ENCODE measurements at regions not wholly inside any gene's neighbourhood (a gene's known extent, or its start where the extent isn't known, plus 50 kb on each side); places are given as distances from the start of the nearest gene placed in this dataset.
"Not testable (repeated sequence)": the region's sequence is repeated elsewhere in the genome, so short reads cannot be mapped to it uniquely, and the experiment has no call there.

DNA sequence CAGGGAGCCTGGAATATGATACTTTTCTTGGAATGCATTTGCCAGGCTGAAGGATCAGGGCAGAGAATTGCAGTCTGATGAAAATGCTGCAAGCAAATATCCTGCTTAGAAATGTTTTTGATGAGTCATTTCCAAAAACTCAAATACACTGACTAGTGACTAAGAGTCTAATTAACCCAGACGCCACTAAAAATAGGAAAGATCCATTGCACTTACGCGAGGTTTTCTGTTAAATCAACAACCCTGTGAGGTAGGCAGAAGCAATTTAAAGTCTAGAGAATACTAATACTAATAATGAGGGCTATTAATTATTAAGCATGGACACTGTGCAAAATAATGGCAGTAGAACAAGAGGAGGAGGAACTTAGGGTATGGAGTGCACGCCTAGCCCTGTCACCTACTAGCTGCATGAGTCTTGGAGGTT lies 130.1 kb upstream of the DOK5 start:
- TF ChIP-seq, protein P1, sequence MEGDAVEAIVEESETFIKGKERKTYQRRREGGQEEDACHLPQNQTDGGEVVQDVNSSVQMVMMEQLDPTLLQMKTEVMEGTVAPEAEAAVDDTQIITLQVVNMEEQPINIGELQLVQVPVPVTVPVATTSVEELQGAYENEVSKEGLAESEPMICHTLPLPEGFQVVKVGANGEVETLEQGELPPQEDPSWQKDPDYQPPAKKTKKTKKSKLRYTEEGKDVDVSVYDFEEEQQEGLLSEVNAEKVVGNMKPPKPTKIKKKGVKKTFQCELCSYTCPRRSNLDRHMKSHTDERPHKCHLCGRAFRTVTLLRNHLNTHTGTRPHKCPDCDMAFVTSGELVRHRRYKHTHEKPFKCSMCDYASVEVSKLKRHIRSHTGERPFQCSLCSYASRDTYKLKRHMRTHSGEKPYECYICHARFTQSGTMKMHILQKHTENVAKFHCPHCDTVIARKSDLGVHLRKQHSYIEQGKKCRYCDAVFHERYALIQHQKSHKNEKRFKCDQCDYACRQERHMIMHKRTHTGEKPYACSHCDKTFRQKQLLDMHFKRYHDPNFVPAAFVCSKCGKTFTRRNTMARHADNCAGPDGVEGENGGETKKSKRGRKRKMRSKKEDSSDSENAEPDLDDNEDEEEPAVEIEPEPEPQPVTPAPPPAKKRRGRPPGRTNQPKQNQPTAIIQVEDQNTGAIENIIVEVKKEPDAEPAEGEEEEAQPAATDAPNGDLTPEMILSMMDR (IDR thresholded peaks at IDR 0.05; ENCODE audit: low read length, missing control alignments) = no peak
- no peak overlapping the region for H3K4me3 ChIP-seq (replicated peaks; ENCODE audit: low read depth, low read length)
- DNase-seq (ENCODE audit: low read depth) = peak; percentile 75

DNA sequence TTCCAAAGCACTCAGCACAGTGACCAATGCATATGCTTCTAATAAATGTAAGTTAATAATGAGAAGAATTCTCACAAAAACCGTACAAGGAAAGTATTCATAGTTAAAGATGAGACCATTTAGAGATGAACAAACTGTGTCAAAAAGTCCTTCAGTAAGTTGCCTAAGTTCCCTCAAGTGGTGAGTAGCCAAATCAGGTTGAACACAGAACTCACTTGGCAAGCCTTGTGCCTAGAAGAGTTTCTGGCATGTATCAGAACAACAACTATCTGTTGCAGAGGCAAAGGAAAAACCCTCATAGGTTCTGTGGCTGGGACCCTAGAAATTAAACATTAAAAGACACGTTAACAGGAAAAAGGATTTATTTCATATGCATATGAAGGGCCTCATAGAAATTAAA lies 129.6 kb upstream of the DOK5 start:
- DNase-seq (ENCODE audit: low read depth) = peak; percentile 20
- TF ChIP-seq, protein P1 (IDR thresholded peaks at IDR 0.05; ENCODE audit: low read length, missing control alignments) = no peak
- H3K4me3 ChIP-seq (replicated peaks; ENCODE audit: low read depth, low read length) = no peak overlapping the region

DNA sequence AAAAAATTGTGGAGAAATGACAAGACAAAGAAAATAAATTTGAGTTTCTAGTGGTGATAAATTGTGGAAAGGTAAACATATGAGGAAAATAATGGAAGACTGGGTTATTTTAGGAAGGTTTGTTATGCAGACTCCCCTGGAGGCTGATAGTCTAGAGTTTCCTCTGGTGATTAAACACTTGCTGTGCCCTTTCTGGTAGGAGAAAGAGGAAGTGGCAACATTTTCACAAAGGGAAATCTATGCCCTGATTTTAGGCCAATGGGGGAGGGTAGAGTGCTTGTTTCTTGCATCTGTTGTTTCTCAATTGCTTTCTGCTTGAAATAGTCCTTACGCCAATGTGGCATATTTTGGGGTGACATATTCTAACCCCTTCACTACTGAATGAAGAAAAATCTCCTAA lies 129.1 kb upstream of the DOK5 start:
- DNase-seq (ENCODE audit: low read depth) = no peak
- TF ChIP-seq, protein P1 (IDR thresholded peaks at IDR 0.05; ENCODE audit: low read length, missing control alignments) = no peak
- no peak overlapping the region for H3K4me3 ChIP-seq (replicated peaks; ENCODE audit: low read depth, low read length)

DNA sequence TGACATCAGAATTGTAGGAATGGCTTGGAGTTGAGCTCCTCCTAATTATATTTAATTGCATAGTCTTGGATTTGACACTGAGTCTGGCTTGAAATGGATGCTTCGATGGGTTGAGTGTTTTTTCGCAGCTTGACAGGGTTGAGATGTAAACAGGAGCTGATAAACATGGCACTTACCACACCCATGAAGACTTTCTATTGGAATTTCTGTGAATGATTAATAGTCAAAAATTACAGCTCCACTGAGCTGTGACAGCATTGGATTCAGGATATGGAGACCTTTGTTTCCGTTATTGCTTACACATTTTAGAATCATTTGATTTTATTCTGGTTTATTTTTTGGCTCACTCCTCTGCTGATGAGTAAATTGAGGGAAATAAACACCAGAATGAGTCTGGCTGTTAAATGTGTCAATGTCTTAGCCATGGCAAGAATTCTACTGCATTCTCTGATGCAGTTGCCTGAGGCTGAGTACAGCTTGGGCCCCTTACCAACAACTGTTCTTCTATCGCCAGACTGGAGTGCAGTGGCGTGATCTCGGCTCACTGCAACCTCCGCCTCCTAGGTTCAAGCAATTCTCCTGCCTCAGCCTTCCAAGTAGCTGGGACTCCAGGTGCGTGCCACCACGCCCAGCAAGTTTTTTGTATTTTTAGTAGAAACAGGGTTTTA lies 128.1 kb upstream of the DOK5 start:
- H3K4me3 ChIP-seq (replicated peaks; ENCODE audit: low read depth, low read length) = no peak overlapping the region
- TF ChIP-seq, protein P1 (IDR thresholded peaks at IDR 0.05; ENCODE audit: low read length, missing control alignments) = no peak
- DNase-seq (ENCODE audit: low read depth) = no peak

DNA sequence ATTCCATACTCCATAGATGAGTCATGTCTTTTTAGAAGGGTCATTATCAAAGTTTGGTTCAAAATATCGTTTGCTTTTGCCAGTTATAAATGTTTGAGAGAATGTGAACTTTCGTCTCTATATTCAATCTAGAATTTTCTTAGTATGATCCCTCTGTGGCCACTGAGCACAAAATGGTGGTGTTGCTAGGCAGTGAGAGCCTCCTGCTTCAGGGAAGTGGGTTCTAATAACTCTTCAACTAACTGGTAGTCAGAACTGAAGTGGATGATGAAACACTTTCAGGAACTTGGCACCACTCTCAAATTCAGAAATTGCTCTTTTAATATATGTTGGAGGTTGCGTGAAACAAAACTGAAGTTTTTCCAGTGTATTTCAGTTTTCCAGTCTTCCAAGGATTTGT lies 125.0 kb upstream of the DOK5 start:
- TF ChIP-seq, protein P1 (IDR thresholded peaks at IDR 0.05; ENCODE audit: low read length, missing control alignments) = no peak
- peak; percentile 65 for DNase-seq (ENCODE audit: low read depth)

DNA sequence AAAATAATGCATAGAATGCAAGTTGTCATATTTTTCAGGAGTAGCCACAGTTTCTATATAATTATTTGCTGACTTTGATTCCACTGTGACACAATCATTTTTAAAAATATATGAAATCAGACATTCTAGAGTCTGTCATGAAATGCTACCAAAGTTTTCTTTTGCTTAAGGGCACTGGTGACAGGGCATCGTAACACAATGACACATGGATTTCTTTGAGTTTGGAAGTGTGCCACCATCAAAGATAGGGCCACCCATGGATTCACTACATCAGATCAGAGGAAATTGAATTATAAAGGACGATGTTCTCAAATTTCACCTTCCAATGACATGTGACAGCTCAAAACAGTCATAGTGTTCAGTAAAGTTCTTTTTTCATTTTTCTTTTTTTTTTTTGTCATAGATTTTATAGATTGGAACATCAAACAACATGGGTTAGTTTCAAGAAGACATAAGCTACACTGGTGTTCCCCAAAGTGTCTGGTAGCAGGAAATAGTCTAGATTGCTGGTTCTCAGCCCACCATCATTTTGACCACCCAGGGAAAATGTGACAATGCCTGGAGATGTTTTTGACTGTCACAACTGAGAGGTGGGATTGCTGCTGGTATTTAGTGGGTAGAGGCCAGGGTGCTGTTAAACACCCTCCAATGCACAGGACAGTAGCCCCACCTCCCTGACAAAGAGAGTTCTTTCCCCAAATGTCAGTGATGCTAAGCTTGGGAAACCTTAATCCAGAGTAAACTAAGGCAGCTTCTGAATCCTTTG lies 123.8 kb upstream of the DOK5 start:
- DNase-seq (ENCODE audit: low read depth) = no peak
- TF ChIP-seq, protein P1 (IDR thresholded peaks at IDR 0.05; ENCODE audit: low read length, missing control alignments) = no peak
- H3K4me3 ChIP-seq (replicated peaks; ENCODE audit: low read depth, low read length) = no peak overlapping the region

More for the DNA sequence above, 125.0 kb upstream of the DOK5 start:
- H3K4me3 ChIP-seq (replicated peaks; ENCODE audit: low read depth, low read length) = no peak overlapping the region

DNA sequence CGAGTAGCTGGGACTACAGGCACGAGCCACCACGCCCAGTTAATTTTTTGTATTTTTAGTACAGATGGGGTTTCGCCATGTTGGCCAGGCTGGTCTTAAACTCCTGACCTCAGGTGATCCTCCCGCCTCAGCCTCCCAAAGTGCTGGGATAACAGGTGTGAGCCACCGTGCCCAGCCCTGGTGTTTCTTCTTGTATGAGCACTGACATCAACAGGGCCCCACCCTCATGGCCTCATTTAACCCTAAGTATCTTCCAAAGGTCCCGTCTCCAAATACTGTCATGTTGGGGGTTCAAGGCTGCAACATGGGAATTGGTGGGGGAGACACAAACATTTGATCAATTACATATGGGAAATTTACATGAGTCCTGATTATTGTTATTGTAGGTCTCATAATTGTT lies 122.9 kb upstream of the DOK5 start:
- H3K4me3 ChIP-seq (replicated peaks; ENCODE audit: low read depth, low read length); DNase-seq (ENCODE audit: low read depth): not testable (repeated sequence)

Data from fibroblast of pulmonary artery (primary cell).